ENCODE measurements at regions not wholly inside any gene's neighbourhood (a gene's known extent, or its start where the extent isn't known, plus 50 kb on each side); places are given as distances from the start of the nearest gene placed in this dataset.
"Not testable (repeated sequence)": the region's sequence is repeated elsewhere in the genome, so short reads cannot be mapped to it uniquely, and the experiment has no call there.

GRCh38 chr2:173550143-173550542 lies 195.5 kb downstream of the CDCA7 start:
- no peak for DNase-seq

DNA sequence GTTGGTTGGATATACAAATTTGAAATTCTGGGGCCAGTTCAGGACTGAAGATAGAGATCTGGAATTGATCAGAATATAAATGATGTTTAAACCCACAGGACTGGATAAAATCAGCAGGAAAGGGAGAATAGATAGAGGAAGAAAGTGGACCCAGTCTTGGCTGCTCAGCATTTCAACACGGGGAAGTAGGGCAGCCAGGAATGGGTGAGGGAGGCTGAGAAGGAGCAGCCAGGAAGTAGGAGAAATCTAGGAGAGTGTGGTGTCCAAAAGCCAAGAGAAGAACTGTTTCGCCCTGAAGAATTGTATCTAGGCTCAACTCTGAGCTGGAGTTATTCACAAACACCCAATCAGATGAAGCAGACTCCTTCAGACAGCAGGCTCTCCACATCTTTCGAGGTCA lies 197.9 kb downstream of the CDCA7 start:
- no peak for DNase-seq

DNA sequence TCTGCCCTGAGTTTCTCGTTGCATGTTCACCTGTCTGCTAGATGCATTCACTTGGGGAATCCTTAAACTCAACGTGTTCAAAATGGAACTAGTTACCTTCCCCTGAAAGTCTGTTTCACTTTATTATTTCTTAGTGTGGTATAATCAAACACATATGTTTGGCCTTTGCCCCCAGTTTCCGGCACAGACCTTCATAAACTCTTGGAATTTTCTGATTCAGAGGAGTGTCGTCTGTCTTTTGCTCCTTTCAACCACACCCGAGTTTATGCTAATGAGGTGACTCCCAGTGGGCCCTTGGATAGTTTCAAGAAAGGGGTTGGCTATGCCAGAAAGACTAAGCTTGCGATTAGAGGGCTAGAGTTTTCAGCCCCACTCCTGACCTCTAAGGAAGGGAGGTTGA lies 198.9 kb downstream of the CDCA7 start:
- no peak for DNase-seq

- DNase-seq, result peak; percentile 18
Measured at GRCh38 chr2:173555833-173556232, 201.2 kb downstream of the CDCA7 start.

DNA sequence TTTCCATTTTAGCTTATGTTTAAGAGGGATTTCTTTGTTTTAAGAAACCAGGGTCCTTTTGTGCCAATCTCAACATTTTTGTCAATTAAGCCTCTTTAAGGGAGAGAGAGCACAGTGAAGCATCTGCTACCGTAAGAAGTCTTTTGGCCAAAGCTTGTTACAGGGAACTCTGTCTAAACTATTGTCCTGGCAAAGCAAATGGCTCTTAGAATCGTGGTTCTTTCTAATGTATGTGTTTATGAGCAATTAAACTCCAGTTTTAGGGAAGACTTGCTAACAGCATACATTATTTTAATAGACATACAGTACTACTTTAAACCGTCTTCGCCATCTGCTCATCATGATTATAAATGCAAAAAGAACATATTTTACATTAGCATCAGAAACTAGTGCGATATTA lies 202.1 kb downstream of the CDCA7 start:
- no peak for DNase-seq

DNA sequence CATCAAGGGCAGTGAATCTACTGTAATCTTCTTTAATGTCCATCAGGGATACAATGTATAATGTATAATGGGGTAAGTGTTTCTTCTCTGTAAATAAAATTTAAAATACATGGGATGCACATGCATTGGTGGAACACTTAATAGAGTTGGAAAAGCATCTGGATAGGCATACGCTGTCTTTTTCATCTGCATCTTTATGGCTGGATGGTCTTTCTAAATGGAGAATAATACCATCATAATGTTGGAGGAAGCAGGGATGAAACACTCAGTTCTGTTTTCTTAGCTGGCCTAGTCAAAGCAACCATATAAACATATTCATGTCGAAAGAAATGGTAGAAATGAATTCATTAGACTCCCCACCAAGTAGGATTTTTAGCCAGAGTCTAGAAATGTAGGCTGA lies 202.8 kb downstream of the CDCA7 start:
- DNase-seq, result no peak

DNA sequence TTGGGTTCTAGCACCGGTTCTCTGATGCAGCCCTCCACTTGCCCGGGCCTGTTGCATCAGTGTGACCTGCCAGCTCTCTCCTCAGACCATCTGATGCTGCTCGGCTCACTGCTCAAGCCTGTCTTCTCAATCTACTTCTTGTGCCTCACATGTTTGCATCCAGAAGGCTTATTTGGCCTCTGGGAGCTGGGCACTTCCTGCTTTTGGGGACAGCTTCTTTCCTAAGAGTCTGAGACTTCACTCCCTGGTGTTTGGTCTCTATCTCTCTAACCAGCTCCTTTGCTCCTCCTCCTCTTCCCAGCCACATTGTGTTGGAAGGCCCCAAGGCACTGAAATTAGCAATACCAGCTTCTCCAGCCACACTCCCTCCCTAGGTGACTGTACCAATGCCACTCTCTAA lies 212.8 kb downstream of the CDCA7 start:
- no peak for DNase-seq

GRCh38 chr2:173568054-173568453 lies 213.4 kb downstream of the CDCA7 start:
- no peak for DNase-seq

DNA sequence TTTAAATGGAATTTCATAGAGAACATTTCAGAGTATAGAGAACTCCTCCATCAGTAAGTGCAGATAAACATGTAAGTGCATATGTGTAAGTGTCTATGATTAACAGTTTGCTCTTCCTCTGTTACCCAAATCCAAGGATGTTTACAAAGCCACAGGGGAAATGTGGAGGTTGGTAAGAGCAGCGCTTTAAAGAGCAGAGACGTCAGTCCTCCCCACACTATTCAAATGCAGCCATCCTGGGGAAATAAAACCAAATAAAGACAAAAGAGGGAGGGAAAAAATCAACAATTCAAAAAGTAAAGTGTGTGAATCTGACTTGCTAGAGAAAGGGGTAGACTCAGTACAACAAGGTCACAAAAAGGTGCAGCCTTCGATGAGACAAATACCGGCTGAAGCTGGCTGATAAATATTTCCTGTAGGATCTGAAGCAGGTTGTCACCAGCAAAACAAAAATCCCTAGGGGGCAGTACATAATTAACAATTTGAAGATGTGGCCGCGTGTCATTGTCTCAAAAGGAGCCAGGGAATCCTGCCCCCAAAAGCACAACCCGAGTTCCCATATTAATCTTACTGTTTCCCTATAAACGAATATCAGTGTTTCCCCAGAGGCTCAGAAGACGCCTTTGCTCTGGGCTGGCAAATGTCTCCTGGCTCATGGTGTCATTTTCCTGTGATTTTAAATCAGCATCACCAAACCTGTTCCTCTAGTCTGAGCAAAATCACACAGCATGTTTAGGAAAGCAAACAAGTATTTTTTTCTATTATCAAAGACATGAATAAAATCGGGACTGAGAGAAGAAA lies 216.5 kb downstream of the CDCA7 start:
- DNase-seq, result peak; percentile 25

GRCh38 chr2:173571887-173572680 lies 217.4 kb downstream of the CDCA7 start:
- no peak for DNase-seq

- DNase-seq, result no peak
Measured at GRCh38 chr2:173572848-173573247, 218.2 kb downstream of the CDCA7 start.

GRCh38 chr2:173573782-173574181 lies 219.1 kb downstream of the CDCA7 start:
- DNase-seq, result not testable (repeated sequence)

DNA sequence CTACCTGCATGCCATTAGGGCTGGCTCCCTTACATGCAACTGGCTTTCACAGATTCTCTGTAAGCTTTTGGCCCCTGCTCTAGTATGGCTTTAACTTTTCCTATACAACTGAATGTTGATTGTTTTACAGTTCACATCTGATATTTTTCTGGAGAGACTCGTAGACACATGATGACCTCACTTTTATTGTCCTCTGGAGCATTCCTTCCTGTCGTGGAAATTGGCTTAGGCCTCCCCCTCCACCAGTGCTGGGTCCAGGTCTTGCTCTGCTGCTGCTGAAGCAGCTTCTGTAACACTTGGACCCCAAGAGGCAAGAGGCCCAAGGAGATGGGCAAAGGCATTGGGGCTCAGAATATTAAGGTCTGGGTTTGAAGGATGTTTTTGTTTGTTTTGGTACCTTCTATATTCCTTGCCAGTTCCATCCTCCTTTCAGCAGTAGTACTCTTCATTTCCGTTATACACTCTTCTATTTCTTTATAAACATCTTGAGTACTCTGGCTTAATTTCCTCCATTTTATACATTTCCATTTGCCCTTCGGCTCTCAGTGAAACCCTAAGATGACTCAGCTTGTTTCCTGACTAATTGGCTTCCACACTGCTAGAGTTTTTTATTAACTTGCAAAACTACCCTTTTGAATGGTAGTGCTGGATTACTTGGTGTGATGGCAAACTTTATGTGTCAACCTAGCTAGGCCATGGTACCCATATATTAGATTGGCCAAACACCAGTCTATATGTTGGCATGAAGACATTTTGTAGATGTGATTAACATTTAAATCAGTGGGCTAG lies 219.8 kb downstream of the CDCA7 start:
- DNase-seq, result no peak

DNA sequence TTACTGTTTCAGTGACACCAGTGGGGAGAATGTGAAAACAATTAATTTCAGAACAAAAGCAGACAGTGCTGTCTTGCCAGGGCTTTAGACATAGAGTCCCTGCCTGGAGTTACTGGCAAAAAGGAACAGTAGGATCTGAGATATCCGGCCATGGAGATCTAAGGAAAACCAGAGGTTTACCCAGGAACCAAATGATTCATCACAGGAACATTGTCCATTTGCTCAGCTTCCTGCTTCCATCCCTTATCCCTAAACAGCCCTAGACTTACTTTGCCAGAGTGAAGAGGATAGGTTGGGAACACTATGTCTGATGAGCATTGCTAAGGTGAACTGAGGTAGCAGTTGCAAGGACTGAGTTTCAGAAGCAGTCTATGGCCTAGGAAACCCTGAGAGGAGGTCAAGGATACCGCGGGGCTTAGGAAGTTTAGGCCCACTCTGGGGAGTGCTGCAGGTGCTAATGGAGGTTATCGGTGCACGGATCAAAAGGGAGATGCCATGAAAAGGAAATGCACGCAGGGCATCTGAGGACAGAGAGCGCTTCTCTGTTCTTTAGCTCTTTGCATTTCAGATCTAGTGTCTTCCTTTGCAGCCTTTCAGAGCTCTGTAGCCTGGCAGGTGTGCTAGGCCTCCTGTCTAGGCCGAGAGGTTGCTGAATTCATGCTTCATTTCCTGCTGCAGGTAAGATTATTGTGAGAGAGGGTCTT lies 223.9 kb downstream of the CDCA7 start:
- DNase-seq, result no peak

DNA sequence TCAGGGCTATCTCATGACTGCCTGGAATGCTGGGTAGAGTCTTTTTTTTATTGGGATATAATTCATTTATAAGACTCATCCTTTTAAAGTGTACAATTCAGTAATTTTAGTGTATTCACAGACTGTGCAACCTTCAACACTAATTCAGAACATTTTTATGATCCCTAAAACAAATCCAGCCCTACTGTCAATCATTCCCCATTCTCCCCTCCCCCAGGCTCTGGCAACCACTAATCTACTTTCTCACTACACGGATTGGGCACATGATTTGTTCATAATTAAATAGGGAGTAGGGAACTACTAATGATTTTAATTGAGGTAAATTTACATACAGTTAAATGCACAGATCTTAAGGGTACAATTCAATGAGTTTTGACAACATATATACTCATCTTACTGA lies 225.7 kb downstream of the CDCA7 start:
- no peak for DNase-seq

DNA sequence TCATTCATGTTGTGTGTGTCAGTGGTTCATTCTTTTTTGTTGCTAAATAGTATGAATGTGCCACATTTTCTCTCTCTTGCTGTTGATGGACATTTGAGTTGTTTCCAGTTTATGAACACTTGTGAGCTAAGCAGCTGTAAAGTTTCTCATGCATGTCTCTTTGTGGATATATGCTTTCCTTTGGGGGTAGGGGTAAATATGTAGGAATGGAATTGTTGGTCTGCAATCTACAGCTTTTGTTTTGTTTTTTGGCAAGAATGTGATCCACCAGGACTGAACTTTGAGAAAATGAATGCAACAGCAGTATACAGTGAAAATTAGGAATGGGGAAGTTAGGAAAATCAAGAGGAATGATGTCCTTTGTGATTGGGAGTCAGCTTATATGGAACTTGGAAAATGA lies 226.3 kb downstream of the CDCA7 start:
- DNase-seq, result no peak

GRCh38 chr2:173583196-173583595 lies 228.5 kb downstream of the CDCA7 start:
- DNase-seq, result no peak

DNA sequence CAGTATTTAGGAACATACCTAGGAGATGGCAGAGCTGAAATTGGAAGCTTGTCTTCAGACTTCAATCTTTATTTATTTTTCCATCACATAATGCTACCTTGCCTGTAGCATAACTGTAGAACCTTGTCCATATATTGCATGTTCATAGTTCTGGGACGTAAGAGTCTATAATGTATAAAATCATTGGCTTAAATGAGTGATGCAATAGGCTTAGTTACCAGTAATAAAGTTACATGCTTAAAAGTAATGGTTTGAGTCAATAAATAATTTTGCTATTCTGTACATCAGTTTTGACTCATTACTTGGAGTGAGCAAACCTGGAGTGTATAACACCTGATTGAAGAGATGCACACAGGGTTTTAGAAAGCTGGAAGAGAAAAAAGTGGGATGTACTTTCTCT lies 229.3 kb downstream of the CDCA7 start:
- DNase-seq, result no peak

DNA sequence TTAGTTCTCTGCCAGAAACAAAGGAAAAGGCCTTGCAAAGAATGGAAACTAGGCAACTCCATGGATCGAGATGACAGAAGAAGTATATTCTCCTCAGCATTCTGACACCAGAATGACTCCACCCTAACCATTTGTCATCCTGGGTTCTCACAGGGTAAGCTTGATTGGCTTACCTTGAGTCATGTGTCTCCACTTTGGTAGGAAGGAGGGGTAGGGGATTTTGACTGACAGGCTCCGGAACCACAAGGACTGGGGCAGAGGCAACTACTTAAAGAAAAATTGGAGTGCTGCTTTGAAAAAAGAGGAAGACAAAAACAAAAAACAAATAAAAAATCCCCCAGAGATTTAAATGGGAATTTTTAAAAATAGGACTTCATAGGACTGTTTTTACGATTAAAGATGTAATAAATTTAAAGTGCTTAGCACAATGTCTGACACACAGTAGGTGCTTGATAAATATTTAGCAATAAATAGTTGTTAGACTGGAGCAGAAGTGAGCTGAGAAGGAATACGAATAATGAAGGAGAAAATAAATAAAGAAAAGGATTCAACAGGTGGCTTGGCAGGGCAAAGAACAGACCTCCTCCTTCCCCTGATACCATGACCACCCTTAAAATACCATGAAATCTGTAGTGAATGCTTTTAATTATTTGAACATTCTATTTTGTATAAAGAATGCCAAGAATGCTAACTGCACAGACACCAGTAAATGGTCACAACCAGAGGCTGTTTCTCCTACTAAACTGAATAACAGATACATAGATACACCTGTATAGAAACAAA lies 230.2 kb downstream of the CDCA7 start:
- DNase-seq, result no peak

DNA sequence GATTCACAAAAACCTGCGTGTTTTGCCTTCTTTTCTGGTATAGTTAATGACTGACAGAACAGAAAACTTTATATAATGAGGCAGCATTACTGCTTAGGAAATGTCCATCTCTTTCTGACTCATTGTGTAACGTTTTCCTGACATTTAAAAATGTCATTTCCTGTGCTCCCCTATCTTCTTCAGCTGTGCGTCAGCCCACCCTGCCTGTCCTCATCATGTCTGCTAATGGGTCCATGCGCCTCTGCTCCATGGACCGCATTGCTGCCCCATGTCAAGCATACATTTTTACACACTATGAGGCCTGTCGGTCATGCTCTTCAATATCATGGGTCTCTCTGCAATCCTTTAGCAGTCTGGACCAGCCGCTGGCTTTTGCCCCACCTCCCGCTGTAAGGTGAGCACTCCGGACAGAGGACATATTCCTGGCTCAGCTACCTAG lies 234.3 kb downstream of the CDCA7 start:
- no peak for DNase-seq

DNA sequence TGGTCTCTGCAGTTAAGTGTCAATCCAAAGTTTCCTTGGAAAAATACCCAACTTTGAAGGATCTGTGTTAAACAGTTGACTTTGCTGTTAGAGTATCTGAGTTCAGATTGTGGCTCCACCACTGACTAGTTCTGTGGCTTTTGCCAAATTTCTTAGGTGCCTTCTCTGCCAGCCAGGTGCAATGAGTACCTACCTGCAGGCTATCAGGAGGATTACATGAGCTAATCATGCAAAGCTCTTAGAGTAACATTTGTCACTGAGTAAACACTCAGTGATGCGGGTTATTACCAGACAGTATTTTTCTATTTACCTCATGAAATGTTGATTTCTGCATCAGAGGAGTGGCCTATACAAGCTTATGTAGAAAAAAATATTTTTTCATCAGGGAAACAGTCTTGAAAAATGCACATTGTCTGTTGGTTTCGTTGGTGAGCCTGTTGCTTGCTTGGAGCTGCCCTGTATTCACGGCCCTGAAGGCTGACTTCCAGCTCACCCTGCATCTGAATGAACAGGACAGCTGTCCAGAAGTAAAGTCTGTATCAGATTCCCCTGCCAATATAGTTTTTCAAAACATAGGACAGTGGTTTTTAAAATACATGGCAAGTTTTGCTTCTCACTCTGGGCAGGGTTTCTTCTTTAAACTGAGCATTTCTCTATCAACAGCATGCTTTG lies 235.1 kb downstream of the CDCA7 start:
- no peak for DNase-seq

Data from NCI-H2107 (cell line).